SK-MEL-5 (cell line): ENCODE measurements at regions not wholly inside any gene's neighbourhood (a gene's known extent, or its start where the extent isn't known, plus 50 kb on each side); places are given as distances from the start of the nearest gene placed in this dataset.
"Not testable (repeated sequence)": the region's sequence is repeated elsewhere in the genome, so short reads cannot be mapped to it uniquely, and the experiment has no call there.

Source experiments
- DNase-seq: peaks from one replicate; pipeline ENCODE4 v3.0.0-alpha.2; 2016; ENCODE audit warnings: low read depth, low spot score
- in situ Hi-C: cut with HindIII; loops from 2 replicates; pipeline ENCODE4 v1.10.0; 2016; ENCODE audit warnings: low sequenced_read_pairs, high pct_unique_total_duplicates, low pct_unique_long_range_greater_than_20kb

- DNase-seq, in situ Hi-C loops: not testable (repeated sequence)
These were observed 323.6 kb upstream of the NOTCH2NLA start for GRCh38 chr1:146552414-146552813.

GRCh38 chr1:146548684-146549083 lies 319.9 kb upstream of the NOTCH2NLA start:
- DNase-seq = not testable (repeated sequence)

GRCh38 chr1:146546189-146546588 lies 317.4 kb upstream of the NOTCH2NLA start:
- in situ Hi-C loops = not testable (repeated sequence)

More at GRCh38 chr1:146548684-146549083, 319.9 kb upstream of the NOTCH2NLA start:
- in situ Hi-C loops = not testable (repeated sequence)

GRCh38 chr1:146537775-146538373 lies 309.1 kb upstream of the NOTCH2NLA start:
- DNase-seq, in situ Hi-C loops: not testable (repeated sequence)

More at GRCh38 chr1:146546189-146546588, 317.4 kb upstream of the NOTCH2NLA start:
- not testable (repeated sequence) for DNase-seq

- DNase-seq, in situ Hi-C loops: not testable (repeated sequence)
These were observed 307.2 kb upstream of the NOTCH2NLA start for GRCh38 chr1:146536028-146536427.

- DNase-seq = not testable (repeated sequence)
These were observed 306.8 kb upstream of the NOTCH2NLA start for GRCh38 chr1:146535575-146535974.

GRCh38 chr1:146530958-146531357 lies 302.1 kb upstream of the NOTCH2NLA start:
- in situ Hi-C loops, DNase-seq: not testable (repeated sequence)

More at GRCh38 chr1:146535575-146535974, 306.8 kb upstream of the NOTCH2NLA start:
- in situ Hi-C loops = not testable (repeated sequence)

GRCh38 chr1:146522812-146523211 lies 294.0 kb upstream of the NOTCH2NLA start:
- in situ Hi-C loops = not testable (repeated sequence)

GRCh38 chr1:146522345-146522744 lies 293.5 kb upstream of the NOTCH2NLA start:
- in situ Hi-C loops, DNase-seq: not testable (repeated sequence)

More at GRCh38 chr1:146522812-146523211, 294.0 kb upstream of the NOTCH2NLA start:
- not testable (repeated sequence) for DNase-seq

- DNase-seq, in situ Hi-C loops: not testable (repeated sequence)
These were observed 293.0 kb upstream of the NOTCH2NLA start for GRCh38 chr1:146521804-146522203.

- in situ Hi-C loops, DNase-seq: not testable (repeated sequence)
These were observed 284.9 kb upstream of the NOTCH2NLA start for GRCh38 chr1:146513754-146514153.

GRCh38 chr1:146511047-146511777 lies 282.4 kb upstream of the NOTCH2NLA start:
- in situ Hi-C loops, DNase-seq: not testable (repeated sequence)

- in situ Hi-C loops, DNase-seq: not testable (repeated sequence)
These were observed 281.6 kb upstream of the NOTCH2NLA start for GRCh38 chr1:146510248-146510983.

GRCh38 chr1:146504121-146504520 lies 275.3 kb upstream of the NOTCH2NLA start:
- in situ Hi-C loops, DNase-seq: not testable (repeated sequence)

GRCh38 chr1:146487555-146487954 lies 258.7 kb upstream of the NOTCH2NLA start:
- in situ Hi-C loops, DNase-seq: not testable (repeated sequence)

- DNase-seq, in situ Hi-C loops: not testable (repeated sequence)
These were observed 258.3 kb upstream of the NOTCH2NLA start for GRCh38 chr1:146487155-146487554.

GRCh38 chr1:146486300-146487014 lies 257.6 kb upstream of the NOTCH2NLA start:
- in situ Hi-C loops, DNase-seq: not testable (repeated sequence)
